Muscle of leg (tissue), 3 donors: ENCODE measurements at regions not wholly inside any gene's neighbourhood (a gene's known extent, or its start where the extent isn't known, plus 50 kb on each side); places are given as distances from the start of the nearest gene placed in this dataset.

Experiments
- DNase-seq: peaks from one replicate; pipeline ENCODE4 v3.0.0; 2013
- H3K27ac ChIP-seq: one replicate; pipeline ENCODE4 v1.5.1; 2013; ENCODE audit warnings: mild to moderate bottlenecking, low read length, control low read depth
- H3K27me3 ChIP-seq: one replicate; pipeline ENCODE4 v1.6.1; 2013; ENCODE audit warnings: low read length; ENCODE audit not compliant: control insufficient read depth, insufficient read depth
- H3K36me3 ChIP-seq: one replicate; pipeline ENCODE4 v1.6.1; 2013; ENCODE audit warnings: low read length; ENCODE audit not compliant: control insufficient read depth, insufficient read depth
- H3K4me1 ChIP-seq: one replicate; pipeline ENCODE4 v1.6.1; 2013; ENCODE audit warnings: low read length; ENCODE audit not compliant: control insufficient read depth, insufficient read depth
- H3K4me3 ChIP-seq: one replicate; pipeline ENCODE4 v1.5.1; 2013; ENCODE audit warnings: low read length, control low read depth
- H3K9me3 ChIP-seq: replicated peaks from 2 replicates; pipeline ENCODE4 v1.6.1; 2013; ENCODE audit warnings: low read depth, low read length; ENCODE audit not compliant: control insufficient read depth
- WGBS: methylation state at CpG from one replicate; pipeline ENCODE4 v1.1.5; 2013; ENCODE audit warnings: missing lambda C conversion rate; ENCODE audit not compliant: insufficient coverage; 5-methylcytosine and 5-hydroxymethylcytosine counted together

- Histone ChIP-seq H3K4me3 (no peak overlapping the region), H3K27me3 (no peaks in the 10 kb centered on the region), H3K27ac (no peak overlapping the region), H3K36me3 (no peaks in the 10 kb centered on the region), H3K4me1 (no peaks in the 10 kb centered on the region), H3K9me3 (no peaks in the 10 kb centered on the region)
- DNase-seq = peak; percentile 42
These were observed 599.3 kb downstream of the SLC6A15 start for GRCh38 chr12:84313323-84313675.

GRCh38 chr12:84308211-84308610 is 604.4 kb downstream of the SLC6A15 start:
- DNase-seq = no peak
- WGBS = no CpG with 5 or more reads among the region's 1 CpG
- H3K27me3 ChIP-seq = no peaks in the 10 kb centered on the region
- H3K4me3 ChIP-seq = no peak overlapping the region
- H3K27ac ChIP-seq = no peak overlapping the region
- no peaks in the 10 kb centered on the region for H3K36me3 ChIP-seq
- no peaks in the 10 kb centered on the region for H3K9me3 ChIP-seq
- H3K4me1 ChIP-seq = no peaks in the 10 kb centered on the region

- no peak for DNase-seq
These were observed 607.5 kb downstream of the SLC6A15 start for GRCh38 chr12:84305144-84305543.

GRCh38 chr12:84294246-84294645 is 618.4 kb downstream of the SLC6A15 start:
- Histone ChIP-seq H3K36me3 (no peaks in the 10 kb centered on the region), H3K4me1 (no peaks in the 10 kb centered on the region), H3K4me3 (no peak overlapping the region), H3K27ac (no peak overlapping the region), H3K9me3 (no peaks in the 10 kb centered on the region), H3K27me3 (no peaks in the 10 kb centered on the region)
- DNase-seq = peak; percentile 55
- WGBS = no CpG with 5 or more reads among the region's 2 CpGs

More at GRCh38 chr12:84305144-84305543, 607.5 kb downstream of the SLC6A15 start:
- H3K36me3 ChIP-seq = no peaks in the 10 kb centered on the region
- H3K9me3 ChIP-seq = no peaks in the 10 kb centered on the region
- no peak overlapping the region for H3K4me3 ChIP-seq
- H3K4me1 ChIP-seq = no peaks in the 10 kb centered on the region
- WGBS = 29% methylated on average over 1 of the region's 3 CpGs
- no peaks in the 10 kb centered on the region for H3K27me3 ChIP-seq
- H3K27ac ChIP-seq = no peak overlapping the region

- no peak for DNase-seq
- no peaks in the 10 kb centered on the region for H3K9me3 ChIP-seq
- H3K27ac ChIP-seq = no peak overlapping the region
- no peaks in the 10 kb centered on the region for H3K4me1 ChIP-seq
- H3K36me3 ChIP-seq = no peaks in the 10 kb centered on the region
- no peak overlapping the region for H3K4me3 ChIP-seq
- H3K27me3 ChIP-seq = no peaks in the 10 kb centered on the region
These were observed 622.4 kb downstream of the SLC6A15 start for GRCh38 chr12:84290168-84290567.

- Histone ChIP-seq H3K4me1 (no peaks in the 10 kb centered on the region), H3K4me3 (no peak overlapping the region), H3K9me3 (peaks cover 2% of the 10 kb centered on the region), H3K27ac (no peak overlapping the region), H3K27me3 (no peaks in the 10 kb centered on the region), H3K36me3 (no peaks in the 10 kb centered on the region)
- no peak for DNase-seq
- 100% methylated on average over 1 of the region's 2 CpGs for WGBS
These were observed 634.6 kb downstream of the SLC6A15 start for GRCh38 chr12:84277986-84278385.

- Histone ChIP-seq H3K4me3 (no peak overlapping the region), H3K27ac (no peak overlapping the region), H3K36me3 (no peaks in the 10 kb centered on the region), H3K4me1 (no peaks in the 10 kb centered on the region), H3K27me3 (no peaks in the 10 kb centered on the region), H3K9me3 (peaks cover 2% of the 10 kb centered on the region)
- WGBS = 100% methylated on average over 1 of the region's 2 CpGs
- DNase-seq = no peak
These were observed 636.4 kb downstream of the SLC6A15 start for GRCh38 chr12:84276215-84276614.

- no peak overlapping the region for H3K4me3 ChIP-seq
- no peaks in the 10 kb centered on the region for H3K36me3 ChIP-seq
- no peaks in the 10 kb centered on the region for H3K9me3 ChIP-seq
- no peaks in the 10 kb centered on the region for H3K27me3 ChIP-seq
- no CpG with 5 or more reads among the region's 3 CpGs for WGBS
- H3K4me1 ChIP-seq = no peaks in the 10 kb centered on the region
- H3K27ac ChIP-seq = no peak overlapping the region
- no peak for DNase-seq
These were observed 640.3 kb downstream of the SLC6A15 start for GRCh38 chr12:84272324-84272723.

- H3K36me3 ChIP-seq = no peaks in the 10 kb centered on the region
- no peak overlapping the region for H3K4me3 ChIP-seq
- H3K9me3 ChIP-seq = no peaks in the 10 kb centered on the region
- no peaks in the 10 kb centered on the region for H3K27me3 ChIP-seq
- H3K27ac ChIP-seq = no peak overlapping the region
- H3K4me1 ChIP-seq = no peaks in the 10 kb centered on the region
- 90% methylated on average over 3 of the region's 8 CpGs for WGBS
- no peak for DNase-seq
These were observed 642.0 kb downstream of the SLC6A15 start for GRCh38 chr12:84270470-84271140.

GRCh38 chr12:84247931-84248330 is 664.7 kb downstream of the SLC6A15 start:
- no CpG with 5 or more reads among the region's 2 CpGs for WGBS
- no peak overlapping the region for H3K27ac ChIP-seq
- H3K4me1 ChIP-seq = no peaks in the 10 kb centered on the region

GRCh38 chr12:84243686-84244085 is 668.9 kb downstream of the SLC6A15 start:
- Histone ChIP-seq H3K27ac (no peak overlapping the region), H3K36me3 (no peaks in the 10 kb centered on the region), H3K4me3 (no peak overlapping the region), H3K9me3 (no peaks in the 10 kb centered on the region), H3K27me3 (no peaks in the 10 kb centered on the region), H3K4me1 (no peaks in the 10 kb centered on the region)
- no CpG with 5 or more reads among the region's 4 CpGs for WGBS
- DNase-seq = no peak

More at GRCh38 chr12:84247931-84248330, 664.7 kb downstream of the SLC6A15 start:
- Histone ChIP-seq H3K27me3 (no peaks in the 10 kb centered on the region), H3K9me3 (no peaks in the 10 kb centered on the region), H3K4me3 (no peak overlapping the region), H3K36me3 (no peaks in the 10 kb centered on the region)
- no peak for DNase-seq
